Ascending aorta (tissue), 2 donors: ENCODE measurements at regions not wholly inside any gene's neighbourhood (a gene's known extent, or its start where the extent isn't known, plus 50 kb on each side); places are given as distances from the start of the nearest gene placed in this dataset.

ENCODE experiments used
- DNase-seq, 2 donors: peaks; one replicate each; pipeline ENCODE4 v3.0.0-alpha.2; 2019; ENCODE audit warnings: low spot score in 2 of 2
- H3K27ac ChIP-seq, 2 donors: fragments of 200-600 bp; sonication (generic); one replicate each; pipeline ENCODE4 v1.5.1; 2016 to 2017; ENCODE audit warnings: mild to moderate bottlenecking in 1 of 2
- H3K27me3 ChIP-seq: fragments of 200-600 bp; sonication (generic); one replicate; pipeline ENCODE4 v1.5.1; 2017
- H3K36me3 ChIP-seq, 2 donors: fragments of 200-600 bp; sonication (generic); one replicate each; pipeline ENCODE4 v1.5.1; 2016
- H3K4me1 ChIP-seq, 2 donors: fragments of 200-600 bp; sonication (generic); one replicate each; pipeline ENCODE4 v1.5.1; 2016 to 2017; ENCODE audit warnings: mild to moderate bottlenecking in 1 of 2
- H3K4me3 ChIP-seq, 2 donors: fragments of 200-600 bp; sonication (generic); one replicate each; pipeline ENCODE4 v1.5.1; 2016 to 2017; ENCODE audit warnings: mild to moderate bottlenecking in 1 of 2
- H3K9me3 ChIP-seq, 2 donors: fragments of 200-600 bp; sonication (generic); one replicate each; pipeline ENCODE4 v1.5.1; 2016
- CTCF ChIP-seq, 3 experiments: fragments of 200-600 bp in 2 of 3; fragments of 450-650 bp in 1 of 3; sonication (generic) in 2 of 3; IDR thresholded peaks; one replicate each; pipeline ENCODE4 v1.5.1; 2016 to 2019; ENCODE audit warnings: antibody characterized with exemption in 3 of 3, mild to moderate bottlenecking in 1 of 3, moderate library complexity in 1 of 3
- intact Hi-C: fragments of 100-400 bp; cut with DNase I; formaldehyde crosslinking; loops from one replicate; pipeline ENCODE4 v1.15.1; 2023

- no peak overlapping the region for H3K4me3 ChIP-seq
- no peak for DNase-seq
- no peaks in the 10 kb centered on the region for H3K36me3 ChIP-seq
- no peaks in the 10 kb centered on the region for H3K9me3 ChIP-seq
- TF ChIP-seq CTCF (IDR thresholded peaks at IDR 0.05) = no peak
- intact Hi-C loops = no loop called here
- no peaks in the 10 kb centered on the region for H3K4me1 ChIP-seq
- H3K27me3 ChIP-seq = no peaks in the 10 kb centered on the region
- no peak overlapping the region for H3K27ac ChIP-seq
These were observed 300.7 kb upstream of the SNX7 start for GRCh38 chr1:98360864-98361263.

GRCh38 chr1:98355656-98356383 lies 305.7 kb upstream of the SNX7 start:
- no peak for TF ChIP-seq CTCF (IDR thresholded peaks at IDR 0.05)
- no peak for DNase-seq
- Histone ChIP-seq H3K36me3 (no peaks in the 10 kb centered on the region), H3K27me3 (no peaks in the 10 kb centered on the region), H3K9me3 (no peaks in the 10 kb centered on the region), H3K27ac (no peak overlapping the region), H3K4me1 (no peaks in the 10 kb centered on the region), H3K4me3 (no peak overlapping the region)
- intact Hi-C loops = no loop called here

DNA sequence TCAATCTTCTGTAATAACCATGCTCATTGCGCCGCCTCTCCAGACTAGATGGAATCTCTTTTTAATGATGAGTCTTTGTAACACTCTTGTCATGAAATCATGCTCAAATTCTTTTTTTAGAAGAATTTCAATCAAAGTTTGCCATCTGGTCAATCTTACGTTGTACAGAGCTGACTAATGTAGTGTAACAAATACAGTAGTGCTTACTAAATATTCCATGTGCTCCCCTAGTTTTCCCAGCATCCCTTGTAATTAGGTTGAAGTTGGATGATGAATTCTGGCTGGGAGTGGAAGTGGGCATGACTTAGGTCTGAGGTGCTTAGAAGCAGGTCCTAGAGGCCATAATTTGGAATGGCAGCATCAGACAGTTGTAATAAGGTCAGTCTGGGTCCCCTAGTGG lies 309.1 kb upstream of the SNX7 start:
- no peak for DNase-seq
- H3K36me3 ChIP-seq = no peaks in the 10 kb centered on the region
- no peak overlapping the region for H3K27ac ChIP-seq
- no peak overlapping the region for H3K4me3 ChIP-seq
- H3K4me1 ChIP-seq = no peaks in the 10 kb centered on the region
- no peaks in the 10 kb centered on the region for H3K9me3 ChIP-seq
- TF ChIP-seq CTCF (IDR thresholded peaks at IDR 0.05) = no peak
- H3K27me3 ChIP-seq = no peaks in the 10 kb centered on the region
- intact Hi-C loops = no loop called here

- no peak overlapping the region for H3K4me3 ChIP-seq
- H3K9me3 ChIP-seq = no peaks in the 10 kb centered on the region
- intact Hi-C loops = no loop called here
- no peak overlapping the region for H3K27ac ChIP-seq
- H3K36me3 ChIP-seq = no peaks in the 10 kb centered on the region
- no peak for DNase-seq
- H3K4me1 ChIP-seq = no peaks in the 10 kb centered on the region
- TF ChIP-seq CTCF (IDR thresholded peaks at IDR 0.05) = no peak
- no peaks in the 10 kb centered on the region for H3K27me3 ChIP-seq
These were observed 310.0 kb upstream of the SNX7 start for GRCh38 chr1:98351561-98351960.

- no peak for TF ChIP-seq CTCF (IDR thresholded peaks at IDR 0.05)
These were observed 316.1 kb upstream of the SNX7 start for GRCh38 chr1:98345417-98345816.

DNA sequence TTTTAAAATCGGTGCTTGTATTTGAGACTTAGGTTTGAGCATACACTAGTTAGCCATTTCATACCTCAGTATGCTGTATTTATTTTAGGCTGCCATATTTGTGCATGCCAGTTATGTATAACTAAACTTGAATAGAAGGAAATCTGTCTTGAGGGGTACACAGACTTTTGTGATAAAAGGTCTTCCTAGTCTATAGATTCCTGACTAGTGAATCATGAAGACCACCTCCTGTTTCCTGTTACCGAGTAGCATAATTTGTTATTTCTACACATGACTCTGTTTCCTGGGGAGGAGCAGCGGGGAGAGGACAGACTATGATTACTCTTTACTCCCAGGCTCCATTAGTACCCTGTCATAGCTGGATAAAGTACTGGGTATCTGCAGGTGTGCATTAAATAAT lies 316.8 kb upstream of the SNX7 start:
- Histone ChIP-seq H3K27me3 (no peaks in the 10 kb centered on the region), H3K27ac (no peak overlapping the region), H3K9me3 (no peaks in the 10 kb centered on the region), H3K4me1 (no peaks in the 10 kb centered on the region), H3K36me3 (no peaks in the 10 kb centered on the region), H3K4me3 (no peak overlapping the region)
- intact Hi-C loops = no loop called here
- no peak for TF ChIP-seq CTCF (IDR thresholded peaks at IDR 0.05)
- no peak for DNase-seq

More at GRCh38 chr1:98345417-98345816, 316.1 kb upstream of the SNX7 start:
- intact Hi-C loops = no loop called here
- Histone ChIP-seq H3K36me3 (no peaks in the 10 kb centered on the region), H3K27ac (no peak overlapping the region), H3K27me3 (no peaks in the 10 kb centered on the region), H3K9me3 (no peaks in the 10 kb centered on the region), H3K4me3 (no peak overlapping the region), H3K4me1 (no peaks in the 10 kb centered on the region)
- no peak for DNase-seq
